Body of pancreas (tissue), 4 donors: ENCODE measurements at regions not wholly inside any gene's neighbourhood (a gene's known extent, or its start where the extent isn't known, plus 50 kb on each side); places are given as distances from the start of the nearest gene placed in this dataset.

Source experiments
- CTCF ChIP-seq, 7 experiments: fragments of 450-650 bp in 4 of 7; fragments of 200-600 bp in 3 of 7; sonication (generic) in 3 of 7; IDR thresholded peaks; one replicate each; pipeline ENCODE4 v1.5.1; 2016 to 2019; ENCODE audit warnings: antibody characterized with exemption in 7 of 7
- POLR2A ChIP-seq, 3 donors: fragments of 450-650 bp; IDR thresholded peaks; one replicate each; pipeline ENCODE4 v1.6.1; 2016; ENCODE audit warnings: antibody characterized with exemption in 3 of 3, mild to moderate bottlenecking in 2 of 3

- TF ChIP-seq CTCF (IDR thresholded peaks at IDR 0.05) (no peak), POLR2A (IDR thresholded peaks at IDR 0.05) (no peak)
Observed at GRCh38 chr9:1273859-1274258, 223.7 kb downstream of the DMRT2 start.
